Heart right ventricle (tissue), 16 donors: ENCODE measurements at regions not wholly inside any gene's neighbourhood (a gene's known extent, or its start where the extent isn't known, plus 50 kb on each side); places are given as distances from the start of the nearest gene placed in this dataset.

Experiments used
- ATAC-seq, 8 donors: fragments of 200-7000 bp; cut with Tn5 transposase; one replicate each; pipeline ENCODE4 v1.9.1; 2020; ENCODE audit warnings: mild to moderate bottlenecking in 8 of 8, moderate library complexity in 8 of 8, moderate number of reproducible peaks in 1 of 8
- DNase-seq, 2 donors: peaks; one replicate each; pipeline ENCODE4 v3.0.0-alpha.2; 2020
- H3K27ac ChIP-seq, 10 donors: fragments of 200-600 bp; sonication (generic) in 2 of 10; one replicate each; pipeline versions ENCODE4 v1.5.0 to v1.8.0; 2020 to 2022; ENCODE audit warnings: mild to moderate bottlenecking in 3 of 10
- H3K27me3 ChIP-seq, 7 donors: fragments of 200-600 bp; one replicate each; pipeline ENCODE4 v1.8.0; 2021 to 2022; ENCODE audit warnings: mild to moderate bottlenecking in 2 of 7
- H3K36me3 ChIP-seq, 9 donors: fragments of 200-600 bp; sonication (generic) in 1 of 9; one replicate each; pipeline versions ENCODE4 v1.5.0 to v1.8.0; 2020 to 2022; ENCODE audit warnings: mild to moderate bottlenecking in 2 of 9
- H3K4me1 ChIP-seq, 9 donors: fragments of 200-600 bp; sonication (generic) in 1 of 9; one replicate each; pipeline versions ENCODE4 v1.5.0 to v1.8.0; 2020 to 2022; ENCODE audit warnings: mild to moderate bottlenecking in 4 of 9
- H3K4me3 ChIP-seq, 10 donors: fragments of 200-600 bp; sonication (generic) in 2 of 10; one replicate each; pipeline versions ENCODE4 v1.5.0 to v1.8.0; 2020 to 2022; ENCODE audit warnings: mild to moderate bottlenecking in 7 of 10, moderate library complexity in 2 of 10
- H3K9me3 ChIP-seq, 11 donors: fragments of 200-600 bp in 10 of 11; sonication (generic) in 2 of 11; one replicate each; pipeline versions ENCODE4 v1.5.0 to v1.8.0; 2013 to 2022; ENCODE audit warnings: mild to moderate bottlenecking in 2 of 11, control low read depth in 1 of 11, moderate library complexity in 1 of 11
- CTCF ChIP-seq, 9 donors: fragments of 200-600 bp; sonication (generic) in 2 of 9; IDR thresholded peaks; one replicate each; pipeline versions ENCODE4 v1.5.0 to v1.8.0; 2021 to 2022; ENCODE audit warnings: antibody characterized with exemption in 9 of 9, mild to moderate bottlenecking in 5 of 9, moderate library complexity in 1 of 9
- WGBS, 2 donors: extraction: QIAGEN DNeasy Blood & Tissue Kit; methylation state at CpG; one replicate each; pipeline ENCODE4 v1.1.7; 2013; ENCODE audit warnings: inconsistent platforms in 1 of 2; 5-methylcytosine and 5-hydroxymethylcytosine counted together
- intact Hi-C, 10 donors: fragments of 100-400 bp; cut with DNase I; formaldehyde crosslinking; loops; one replicate each; pipeline versions ENCODE4 v1.11.1 to v1.14.2; 2022
- donor health status: Arrhythmogenic right ventricular cardiomyopathy.
- donor health status: ischemic (EF 13 %, LVEDD 7.1; RV severe dilation, severe dysfunction).
- donor health status: healthy with polysubstance abuse.
- donor health status: DM: no; HTN: yes; CAD: no.
- donor health status: DM: no; HTN: no; CAD: no.
- donor health status: ischemic (EF 25% LVEDD 6.9; RV normal size, moderate dysfunction).
- donor health status: ischemic (EF 25% LVEDD 5.7; RV mildly dilated, moderate dysfunction).
- donor health status: healthy.
- donor health status: DM: yes; HTN: yes; CAD: no.
- donor health status: Ischemic cardiomyopathy.
- donor health status: ischemic (EF 35%, LVEDD 5.7; RV mildly dilated, moderate dysfunction).
- donor health status: nonischemic (EF 11% LVEDD 7.7; RV severe dilation, severe dysfunction).
- donor health status: DM: yes; HTN: yes; CAD: no.
- donor health status: PGD.
- donor health status: ischemic (EF 29% LVEDD 5.4; RV normal size, mild dysfunction).
- donor health status: nonischemic (EF 23%, LVEDD 6.1; RV moderate dilation, normal function).

GRCh38 chr6:153816366-153816765 is 222.7 kb upstream of the OPRM1 start:
- no peak for TF ChIP-seq CTCF (IDR thresholded peaks at IDR 0.05)
- no peak overlapping the region for H3K27ac ChIP-seq
- no peak overlapping the region for H3K4me3 ChIP-seq
- H3K36me3 ChIP-seq: no peaks in the 10 kb centered on the region
- WGBS, 2 donors: 47 to 49% methylated on average over 3 of the region's 3 CpGs
- no peaks in the 10 kb centered on the region for H3K27me3 ChIP-seq
- H3K9me3 ChIP-seq: peaks cover 0 to 30% (median 7%) of the 10 kb centered on the region in 11 donors
- DNase-seq (no peak), ATAC-seq (no peak)
- H3K4me1 ChIP-seq: no peaks in the 10 kb centered on the region
- intact Hi-C loops: no loop called here

DNA sequence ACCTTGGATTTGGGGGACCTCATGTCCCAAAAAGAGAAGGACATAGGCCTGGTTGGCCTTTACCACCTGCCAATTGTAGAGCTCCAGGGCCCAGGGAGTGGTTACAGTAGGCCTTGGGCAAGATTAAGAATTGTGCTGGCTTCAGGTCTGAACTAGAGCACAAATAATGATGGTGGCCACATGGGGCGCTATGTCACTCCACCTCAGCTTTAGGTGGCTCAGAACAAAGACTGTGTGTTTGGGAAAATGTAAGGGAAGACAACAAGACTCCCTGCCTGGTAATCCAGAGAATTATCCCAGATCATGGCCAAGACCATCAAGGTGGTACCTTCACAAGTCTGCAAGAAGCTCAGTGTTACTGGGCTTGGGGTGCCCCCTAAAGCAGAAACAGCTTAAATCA is 224.9 kb upstream of the OPRM1 start:
- H3K27ac ChIP-seq: no peak overlapping the region
- TF ChIP-seq CTCF (IDR thresholded peaks at IDR 0.05): no peak
- intact Hi-C loops: no loop called here

GRCh38 chr6:153804755-153805330 is 234.2 kb upstream of the OPRM1 start:
- peaks cover 0 to 4% (median 0%) of the 10 kb centered on the region in 7 donors for H3K27me3 ChIP-seq
- H3K4me3 ChIP-seq: no peak overlapping the region
- H3K27ac ChIP-seq: no peak overlapping the region
- WGBS, 2 donors: 76 to 85% methylated on average over 5 of the region's 5 CpGs
- no peaks in the 10 kb centered on the region for H3K4me1 ChIP-seq
- DNase-seq: no peak
- intact Hi-C loops: no loop called here
- ATAC-seq: no peak
- no peaks in the 10 kb centered on the region for H3K36me3 ChIP-seq
- H3K9me3 ChIP-seq: no peaks in the 10 kb centered on the region
- TF ChIP-seq CTCF (IDR thresholded peaks at IDR 0.05): no peak

More for the DNA sequence above, 224.9 kb upstream of the OPRM1 start:
- H3K9me3 ChIP-seq: peaks cover 0 to 30% (median 7%) of the 10 kb centered on the region in 11 donors
- H3K4me3 ChIP-seq: no peak overlapping the region
- ATAC-seq (no peak), DNase-seq (no peak)
- no peaks in the 10 kb centered on the region for H3K4me1 ChIP-seq
- 11 to 20% methylated on average over 1 of the region's 1 CpG for WGBS, 2 donors
- H3K27me3 ChIP-seq: no peaks in the 10 kb centered on the region
- H3K36me3 ChIP-seq: no peaks in the 10 kb centered on the region

GRCh38 chr6:153801917-153802316 is 237.1 kb upstream of the OPRM1 start:
- no peak overlapping the region for H3K27ac ChIP-seq
- ATAC-seq: no peak
- H3K4me1 ChIP-seq: no peaks in the 10 kb centered on the region
- intact Hi-C loops: no loop called here
- H3K27me3 ChIP-seq: peaks cover 0 to 4% (median 0%) of the 10 kb centered on the region in 7 donors
- no peak overlapping the region for H3K4me3 ChIP-seq
- no peak for DNase-seq
- no peak for TF ChIP-seq CTCF (IDR thresholded peaks at IDR 0.05)
- 62 to 71% methylated on average over 2 of the region's 2 CpGs for WGBS, 2 donors
- no peaks in the 10 kb centered on the region for H3K9me3 ChIP-seq
- no peaks in the 10 kb centered on the region for H3K36me3 ChIP-seq
